ENCODE measurements at regions not wholly inside any gene's neighbourhood (a gene's known extent, or its start where the extent isn't known, plus 50 kb on each side); places are given as distances from the start of the nearest gene placed in this dataset.

- no peaks in the 10 kb centered on the region for H3K9me3 ChIP-seq
- H3K4me1 ChIP-seq: no peaks in the 10 kb centered on the region
- DNase-seq (ENCODE audit: low spot score in 2 of 2): no peak
- H3K27me3 ChIP-seq: no peaks in the 10 kb centered on the region
- H3K27ac ChIP-seq: no peak overlapping the region
- H3K4me3 ChIP-seq: no peak overlapping the region
- no peaks in the 10 kb centered on the region for H3K36me3 ChIP-seq
- TF ChIP-seq POLR2A (IDR thresholded peaks at IDR 0.05) (no peak), EP300 (IDR thresholded peaks at IDR 0.05) (no peak), CTCF (IDR thresholded peaks at IDR 0.05) (no peak)
Measured at GRCh38 chr4:84167093-84167492, 332.0 kb downstream of the NKX6-1 start.

DNA sequence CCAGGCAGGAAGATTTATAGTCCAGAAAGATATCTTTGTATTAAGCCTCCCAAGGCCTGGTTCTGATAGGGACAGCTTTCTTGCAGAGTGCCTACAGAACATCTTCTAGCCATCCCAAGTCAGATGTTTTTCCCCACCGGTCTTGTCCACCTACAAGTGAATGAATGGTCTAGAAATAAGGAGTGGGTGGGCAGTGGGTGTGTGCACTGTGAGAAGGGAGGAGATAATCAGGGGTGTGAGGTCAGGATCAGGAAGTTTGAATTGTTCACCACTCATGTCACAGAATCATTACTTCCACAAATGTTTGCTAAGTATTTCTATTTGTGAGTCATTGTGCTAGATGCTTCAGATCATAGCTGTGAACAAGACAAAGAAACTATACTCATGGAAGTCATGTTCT lies 332.6 kb downstream of the NKX6-1 start:
- H3K9me3 ChIP-seq: no peaks in the 10 kb centered on the region
- 89 to 90% methylated on average over 1 of the region's 1 CpG for WGBS, 2 donors
- DNase-seq (ENCODE audit: low spot score in 2 of 2): no peak
- no peak overlapping the region for H3K4me3 ChIP-seq
- H3K4me1 ChIP-seq: no peaks in the 10 kb centered on the region
- no peaks in the 10 kb centered on the region for H3K36me3 ChIP-seq
- H3K27ac ChIP-seq: no peak overlapping the region
- H3K27me3 ChIP-seq: no peaks in the 10 kb centered on the region
- TF ChIP-seq EP300 (IDR thresholded peaks at IDR 0.05) (no peak), CTCF (IDR thresholded peaks at IDR 0.05) (no peak), POLR2A (IDR thresholded peaks at IDR 0.05) (no peak)

- no peaks in the 10 kb centered on the region for H3K27me3 ChIP-seq
- 90 to 91% methylated on average over 4 of the region's 4 CpGs for WGBS, 2 donors
- H3K27ac ChIP-seq: no peak overlapping the region
- TF ChIP-seq EP300 (IDR thresholded peaks at IDR 0.05) (no peak), POLR2A (IDR thresholded peaks at IDR 0.05) (no peak), CTCF (IDR thresholded peaks at IDR 0.05) (no peak)
- H3K4me1 ChIP-seq: no peaks in the 10 kb centered on the region
- no peak for DNase-seq (ENCODE audit: low spot score in 2 of 2)
- H3K9me3 ChIP-seq: no peaks in the 10 kb centered on the region
- H3K36me3 ChIP-seq: no peaks in the 10 kb centered on the region
- H3K4me3 ChIP-seq: no peak overlapping the region
Measured at GRCh38 chr4:84164201-84164600, 334.9 kb downstream of the NKX6-1 start.

DNA sequence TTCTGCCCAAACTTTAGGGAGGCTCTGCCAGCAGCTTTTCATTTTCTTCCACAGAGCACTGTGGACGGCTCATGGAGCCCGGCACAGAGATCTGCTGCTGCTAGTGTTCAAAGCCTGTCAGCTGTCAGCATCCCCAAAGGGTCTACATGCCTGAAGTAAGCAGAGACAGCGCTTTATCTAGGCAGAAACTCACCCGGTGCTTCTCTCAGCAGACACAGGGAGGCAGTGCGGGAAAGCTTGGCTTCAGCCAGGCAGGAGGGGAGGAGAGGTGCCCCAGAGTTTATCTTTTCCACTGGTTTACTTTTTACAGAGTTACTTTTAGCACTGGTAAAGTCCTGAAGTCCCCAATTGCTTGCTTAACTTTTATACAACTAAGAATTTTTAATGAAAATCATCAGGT lies 339.3 kb downstream of the NKX6-1 start:
- 3 to 15% methylated on average over 5 of the region's 5 CpGs for WGBS, 2 donors
- DNase-seq (ENCODE audit: low spot score in 2 of 2): no peak
- no peak overlapping the region for H3K27ac ChIP-seq

GRCh38 chr4:84158670-84159069 lies 340.4 kb downstream of the NKX6-1 start:
- Histone ChIP-seq H3K36me3 (no peaks in the 10 kb centered on the region), H3K9me3 (no peaks in the 10 kb centered on the region), H3K4me3 (no peak overlapping the region), H3K27ac (no peak overlapping the region), H3K27me3 (peaks cover 0 to 3% of the 10 kb centered on the region in 2 donors), H3K4me1 (no peaks in the 10 kb centered on the region)
- DNase-seq (ENCODE audit: low spot score in 2 of 2): no peak
- TF ChIP-seq EP300 (IDR thresholded peaks at IDR 0.05) (no peak), CTCF (IDR thresholded peaks at IDR 0.05) (no peak), POLR2A (IDR thresholded peaks at IDR 0.05) (no peak)
- 88 to 92% methylated on average over 5 of the region's 5 CpGs for WGBS, 2 donors

More for the DNA sequence above, 339.3 kb downstream of the NKX6-1 start:
- Histone ChIP-seq H3K27me3 (peaks cover 0 to 3% of the 10 kb centered on the region in 2 donors), H3K9me3 (no peaks in the 10 kb centered on the region), H3K4me3 (no peak overlapping the region), H3K4me1 (no peaks in the 10 kb centered on the region), H3K36me3 (no peaks in the 10 kb centered on the region)
- TF ChIP-seq EP300 (IDR thresholded peaks at IDR 0.05) (no peak), CTCF (IDR thresholded peaks at IDR 0.05) (no peak), POLR2A (IDR thresholded peaks at IDR 0.05) (no peak)

Measured in tibial nerve (tissue), 4 donors.